ENCODE measurements at regions not wholly inside any gene's neighbourhood (a gene's known extent, or its start where the extent isn't known, plus 50 kb on each side); places are given as distances from the start of the nearest gene placed in this dataset.
"Not testable (repeated sequence)": the region's sequence is repeated elsewhere in the genome, so short reads cannot be mapped to it uniquely, and the experiment has no call there.

GRCh38 chr6:168179133-168179532 is 100.1 kb upstream of the FRMD1 start:
- TF ChIP-seq CTCF (IDR thresholded peaks at IDR 0.05; ENCODE audit: low read depth, low read length, missing control alignments), result no peak
- no peak overlapping the region for H3K4me3 ChIP-seq (replicated peaks; ENCODE audit: low read depth, low read length)
- no peak for DNase-seq (ENCODE audit: extremely low read depth, low read depth)

DNA sequence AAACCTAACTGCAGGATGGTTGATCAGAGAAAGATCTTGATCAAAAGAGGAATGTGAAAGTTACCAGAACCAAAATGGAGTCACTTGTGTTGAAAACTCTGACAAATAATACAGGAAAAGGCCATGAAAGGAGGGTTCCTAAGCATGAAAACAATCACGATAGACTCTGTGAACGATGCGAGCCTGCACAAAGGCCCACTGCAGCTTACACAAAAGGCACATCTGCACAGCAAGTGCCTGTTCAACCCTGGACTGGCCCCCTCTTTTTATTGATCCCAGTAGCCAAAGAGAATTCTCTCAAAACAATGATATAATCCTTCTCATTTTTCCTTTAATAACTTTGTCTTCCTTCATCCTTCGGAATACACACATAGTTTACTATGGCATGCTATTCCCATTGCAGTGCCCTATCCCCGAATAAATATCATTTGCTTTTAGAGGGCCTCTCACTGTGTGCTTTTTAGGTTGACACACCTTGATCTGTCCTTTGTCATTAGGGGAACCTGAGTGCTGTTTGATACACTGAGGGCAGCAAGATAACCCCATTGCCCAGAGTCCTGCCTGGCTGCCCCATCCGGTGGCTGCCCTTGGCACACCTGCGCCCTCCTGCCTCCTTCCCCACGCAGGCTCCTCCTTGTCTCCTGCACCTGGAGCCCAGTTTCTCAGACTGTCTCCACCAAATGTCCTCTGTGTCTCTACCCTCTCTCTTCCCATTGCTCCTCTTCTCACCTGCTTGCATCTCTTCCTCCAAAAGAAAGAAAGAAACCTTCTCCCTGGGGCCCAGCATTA is 98.3 kb upstream of the FRMD1 start:
- no peak for TF ChIP-seq CTCF (IDR thresholded peaks at IDR 0.05; ENCODE audit: low read depth, low read length, missing control alignments)
- DNase-seq (ENCODE audit: extremely low read depth, low read depth), result no peak
- H3K4me3 ChIP-seq (replicated peaks; ENCODE audit: low read depth, low read length), result no peak overlapping the region

GRCh38 chr6:168171673-168172353 is 92.8 kb upstream of the FRMD1 start:
- no peak for TF ChIP-seq CTCF (IDR thresholded peaks at IDR 0.05; ENCODE audit: low read depth, low read length, missing control alignments)
- DNase-seq (ENCODE audit: extremely low read depth, low read depth), result no peak

DNA sequence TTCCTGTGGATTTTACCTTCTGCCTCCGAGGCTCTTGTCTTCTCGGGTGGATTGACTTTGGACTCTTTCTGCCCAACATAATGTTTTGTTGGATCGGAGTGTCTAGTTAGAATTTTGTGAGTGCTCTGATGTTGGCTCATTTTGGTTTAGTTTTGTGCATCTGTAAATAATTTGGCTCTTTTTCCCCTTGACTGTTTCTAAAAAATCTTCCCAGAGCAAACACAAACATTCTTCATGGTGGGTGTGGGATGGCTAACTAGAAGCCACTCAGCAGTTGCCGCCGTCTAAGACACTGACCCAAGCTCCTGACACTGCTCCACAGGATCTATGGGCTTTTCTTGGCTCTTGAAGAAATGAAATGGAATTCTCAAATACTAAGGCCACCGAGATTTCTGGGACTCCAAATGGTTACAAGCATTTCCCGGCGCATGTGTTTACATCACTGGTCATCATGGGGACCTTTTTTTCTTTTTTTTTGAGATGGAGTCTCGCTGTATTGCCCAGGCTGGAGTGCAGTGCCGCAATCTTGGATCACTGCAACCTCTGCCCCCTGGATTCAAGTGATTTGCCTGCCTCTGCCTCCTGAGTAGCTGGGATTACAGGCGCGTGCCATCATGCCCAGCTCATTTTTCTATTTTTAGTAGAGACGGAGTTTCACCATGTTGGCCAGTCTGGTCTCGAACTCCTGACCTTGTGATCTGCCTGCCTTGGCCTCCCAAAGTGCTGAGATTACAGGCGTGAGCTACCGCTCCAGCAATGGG is 92.0 kb upstream of the FRMD1 start:
- no peak for TF ChIP-seq CTCF (IDR thresholded peaks at IDR 0.05; ENCODE audit: low read depth, low read length, missing control alignments)
- no peak for DNase-seq (ENCODE audit: extremely low read depth, low read depth)
- no peak overlapping the region for H3K4me3 ChIP-seq (replicated peaks; ENCODE audit: low read depth, low read length)

More at GRCh38 chr6:168171673-168172353, 92.8 kb upstream of the FRMD1 start:
- no peak overlapping the region for H3K4me3 ChIP-seq (replicated peaks; ENCODE audit: low read depth, low read length)

DNA sequence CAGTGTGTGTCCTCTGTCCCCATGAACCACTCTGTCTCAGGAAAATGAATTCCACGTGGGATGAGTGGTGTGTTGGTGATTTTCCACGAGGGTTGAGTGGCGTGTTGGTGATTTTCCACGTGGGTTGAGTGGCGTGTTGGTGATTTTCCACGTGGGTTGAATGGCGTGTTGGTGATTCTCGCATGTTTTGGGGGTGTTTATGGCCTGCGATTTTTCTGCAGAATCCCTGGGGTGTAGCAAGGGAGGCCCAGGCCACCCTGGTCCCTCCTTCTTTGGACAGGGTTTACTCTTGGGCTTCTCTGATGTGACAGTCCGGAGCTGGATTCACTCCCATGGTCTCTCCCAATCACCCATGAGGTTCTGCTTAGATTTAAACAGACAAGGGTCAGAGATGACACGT is 90.6 kb upstream of the FRMD1 start:
- no peak for DNase-seq (ENCODE audit: extremely low read depth, low read depth)
- H3K4me3 ChIP-seq (replicated peaks; ENCODE audit: low read depth, low read length), result no peak overlapping the region
- TF ChIP-seq CTCF (IDR thresholded peaks at IDR 0.05; ENCODE audit: low read depth, low read length, missing control alignments), result no peak

DNA sequence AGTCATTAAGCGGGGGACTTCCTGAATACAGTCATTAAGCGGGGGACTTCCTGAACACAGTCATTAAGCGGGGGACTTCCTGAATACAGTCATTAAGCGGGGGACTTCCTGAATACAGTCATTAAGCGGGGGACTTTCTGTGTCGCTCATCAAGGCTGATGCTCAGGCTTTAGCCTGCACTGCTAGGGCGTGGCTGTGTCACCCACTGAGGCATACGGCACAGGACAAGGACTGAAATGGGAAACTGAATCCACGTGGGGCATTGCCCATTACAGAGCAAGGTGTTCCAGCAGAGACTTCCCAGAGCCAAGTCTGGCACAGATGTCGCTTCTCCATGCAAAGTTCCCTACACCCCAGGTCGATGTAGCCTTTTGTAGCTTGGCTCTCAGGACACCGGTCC is 89.9 kb upstream of the FRMD1 start:
- H3K4me3 ChIP-seq (replicated peaks; ENCODE audit: low read depth, low read length); DNase-seq (ENCODE audit: extremely low read depth, low read depth): not testable (repeated sequence)

- not testable (repeated sequence) for DNase-seq (ENCODE audit: extremely low read depth, low read depth); H3K4me3 ChIP-seq (replicated peaks; ENCODE audit: low read depth, low read length)
Measured at GRCh38 chr6:168168330-168168729, 89.3 kb upstream of the FRMD1 start.
